GM21423 (cell line): ENCODE measurements at regions not wholly inside any gene's neighbourhood (a gene's known extent, or its start where the extent isn't known, plus 50 kb on each side); places are given as distances from the start of the nearest gene placed in this dataset.
"Not testable (repeated sequence)": the region's sequence is repeated elsewhere in the genome, so short reads cannot be mapped to it uniquely, and the experiment has no call there.

Experiments
- ATAC-seq: cut with Tn5 transposase; IDR thresholded peaks from one replicate; pipeline ENCODE4 v1.9.1; 2021; ENCODE audit warnings: mild to moderate bottlenecking, moderate library complexity; ENCODE audit not compliant: unreplicated experiment

GRCh38 chrX:110965409-110966090, 130.4 kb upstream of the PAK3 start:
- no peak for ATAC-seq

GRCh38 chrX:110964786-110965185, 131.2 kb upstream of the PAK3 start:
- ATAC-seq, result no peak

- ATAC-seq, result no peak
Observed at GRCh38 chrX:110962451-110962850, 133.5 kb upstream of the PAK3 start.

GRCh38 chrX:110955706-110956105, 140.3 kb upstream of the PAK3 start:
- no peak for ATAC-seq

GRCh38 chrX:110954428-110955100, 141.4 kb upstream of the PAK3 start:
- no peak for ATAC-seq

GRCh38 chrX:110951472-110952269, 144.3 kb upstream of the PAK3 start:
- ATAC-seq, result no peak

- no peak for ATAC-seq
Observed at GRCh38 chrX:110944751-110945675, 149.4 kb upstream of the CHRDL1 start.

GRCh38 chrX:110944311-110944750, 148.7 kb upstream of the CHRDL1 start:
- ATAC-seq, result no peak

- ATAC-seq, result no peak
Observed at GRCh38 chrX:110941906-110942305, 146.3 kb upstream of the CHRDL1 start.

- no peak for ATAC-seq
Observed at GRCh38 chrX:110938977-110939732, 143.5 kb upstream of the CHRDL1 start.

GRCh38 chrX:110924871-110925270, 129.3 kb upstream of the CHRDL1 start:
- ATAC-seq, result no peak

- ATAC-seq, result no peak
Observed at GRCh38 chrX:110920991-110921390, 125.4 kb upstream of the CHRDL1 start.

- ATAC-seq, result no peak
Observed at GRCh38 chrX:110915570-110915969, 120.0 kb upstream of the CHRDL1 start.

GRCh38 chrX:110915111-110915510, 119.5 kb upstream of the CHRDL1 start:
- ATAC-seq, result no peak

GRCh38 chrX:110914281-110914680, 118.7 kb upstream of the CHRDL1 start:
- no peak for ATAC-seq

- ATAC-seq, result not testable (repeated sequence)
Observed at GRCh38 chrX:110904747-110905146, 109.1 kb upstream of the CHRDL1 start.

GRCh38 chrX:110881971-110882370, 86.4 kb upstream of the CHRDL1 start:
- no peak for ATAC-seq

GRCh38 chrX:110877326-110877725, 81.7 kb upstream of the CHRDL1 start:
- ATAC-seq, result no peak

- ATAC-seq, result no peak
Observed at GRCh38 chrX:110871839-110872238, 76.2 kb upstream of the CHRDL1 start.

GRCh38 chrX:110866421-110866820, 70.8 kb upstream of the CHRDL1 start:
- ATAC-seq, result no peak
